GM12878 (cell line): ENCODE measurements at regions not wholly inside any gene's neighbourhood (a gene's known extent, or its start where the extent isn't known, plus 50 kb on each side); places are given as distances from the start of the nearest gene placed in this dataset.

Source experiments
- ATAC-seq: fragments of 200-7000 bp; cut with Tn5 transposase; 3 replicates; pipeline ENCODE4 v1.9.1; 2020; ENCODE audit warnings: mild to moderate bottlenecking, moderate library complexity
- BruUV-seq: library from RNA; stranded (reverse); fragments of 400-500 nt; replicated peaks from 2 replicates; lab custom pipeline; 2021; lab: Mats Ljungman, UMichigan
- CTCF ChIA-PET: fragments of 300-600 bp; sonication (Branson Sonifier 250); formaldehyde crosslinking; extraction: SDS; loops from one replicate; lab custom pipeline; 2021; ENCODE audit warnings: inconsistent platforms; lab: Yijun Ruan, JAX
- POLR2A ChIA-PET: fragments of 350-600 bp; formaldehyde crosslinking; extraction: SDS; loops from one replicate; lab custom pipeline; 2021; ENCODE audit warnings: inconsistent platforms; lab: Charles Lee
- RAD21 ChIA-PET: fragments of 300-600 bp; sonication (Branson Sonifier 250); formaldehyde crosslinking; loops from one replicate; lab custom pipeline; 2023; ENCODE audit warnings: antibody characterized with exemption; ENCODE audit not compliant: unreplicated experiment; lab: Charles Lee
- SMC1A ChIA-PET: fragments of 300-600 bp; sonication (Branson Sonifier 250); formaldehyde crosslinking; loops from one replicate; lab custom pipeline; 2023; ENCODE audit not compliant: unreplicated experiment, uncharacterized antibody; lab: Charles Lee
- DNase-seq: peaks from one replicate; pipeline ENCODE4 v3.0.0-alpha.2; 2011; ENCODE audit warnings: low read depth, low spot score
- FAIRE-seq: peaks from 3 replicates; lab custom pipeline; 2011; peaks lifted over from hg19 to GRCh38; lab: Jason Lieb, UNC
- H2AFZ ChIP-seq: 2 replicates; pipeline ENCODE4 v1.6.0; 2011; ENCODE audit warnings: low read depth, low read length, control low read depth; ENCODE audit not compliant: control insufficient read depth
- H3K27ac ChIP-seq: 2 replicates; pipeline ENCODE4 v1.5.1; 2011; ENCODE audit warnings: control low read depth; ENCODE audit not compliant: control insufficient read depth, insufficient read depth
- H3K27me3 ChIP-seq, 2 experiments: replicated peaks in 1 of 2; 2 replicates each; pipeline versions ENCODE4 v1.6.0 to v1.6.1; 2011; ENCODE audit warnings: low read length in 1 of 2; ENCODE audit not compliant: control insufficient read depth in 2 of 2, insufficient read depth in 2 of 2
- H3K36me3 ChIP-seq, 2 experiments: 2 replicates each; pipeline ENCODE4 v1.5.1; 2011; ENCODE audit warnings: low read length in 1 of 2; ENCODE audit not compliant: control insufficient read depth in 2 of 2, insufficient read depth in 2 of 2
- H3K4me1 ChIP-seq: 2 replicates; pipeline ENCODE4 v1.6.1; 2011; ENCODE audit warnings: mild to moderate bottlenecking, low read length, moderate library complexity, mixed read lengths; ENCODE audit not compliant: control insufficient read depth, insufficient read depth
- H3K4me2 ChIP-seq: 2 replicates; pipeline ENCODE4 v1.6.0; 2011; ENCODE audit warnings: control low read depth; ENCODE audit not compliant: control insufficient read depth, insufficient read depth
- H3K4me3 ChIP-seq: fragments of 200-600 bp; sonication (generic); 2 replicates; pipeline ENCODE4 v1.5.1; 2016
- H3K79me2 ChIP-seq: 2 replicates; pipeline ENCODE4 v1.6.0; 2011; ENCODE audit warnings: low read length; ENCODE audit not compliant: control insufficient read depth, insufficient read depth
- H3K9ac ChIP-seq: 2 replicates; pipeline ENCODE4 v1.8.0; 2011; ENCODE audit warnings: low read length, control low read depth, mixed read lengths; ENCODE audit not compliant: control insufficient read depth, insufficient read depth
- H3K9me3 ChIP-seq: replicated peaks from 3 replicates; pipeline ENCODE4 v1.5.1; 2011; ENCODE audit warnings: mild to moderate bottlenecking, low read length; ENCODE audit not compliant: control insufficient read depth, insufficient read depth
- H4K20me1 ChIP-seq: 2 replicates; pipeline ENCODE4 v1.6.0; 2011; ENCODE audit not compliant: control insufficient read depth, insufficient read depth
- ASH2L ChIP-seq: fragments of 300-600, 200-600 bp; sonication (generic); IDR thresholded peaks from 2 replicates; pipeline ENCODE4 v1.6.1; 2017; ENCODE audit warnings: low read depth, mild to moderate bottlenecking, borderline replicate concordance
- CHD1 ChIP-seq: IDR thresholded peaks from 2 replicates; pipeline ENCODE4 v1.6.1; 2012; ENCODE audit warnings: low read depth, low read length, improper control_type of control experiment
- EED ChIP-seq: sonication (generic); IDR thresholded peaks from 2 replicates; pipeline ENCODE4 v1.6.1; 2016; ENCODE audit warnings: antibody characterized with exemption, low read depth
- ETV6 ChIP-seq, 2 experiments: fragments of 450-650 bp in 1 of 2; IDR thresholded peaks in 1 of 2; conservative IDR thresholded peaks in 1 of 2; 2 replicates each; pipeline ENCODE4 v1.6.1; 2014; ENCODE audit warnings: antibody characterized with exemption in 1 of 2, borderline replicate concordance in 1 of 2, low read depth in 1 of 2, mild to moderate bottlenecking in 1 of 2, moderate library complexity in 1 of 2
- HDGF ChIP-seq: fragments of 450-650 bp; IDR thresholded peaks from 2 replicates; pipeline ENCODE4 v1.6.1; 2016; ENCODE audit warnings: antibody characterized with exemption
- IRF4 ChIP-seq: IDR thresholded peaks from 2 replicates; pipeline ENCODE4 v1.6.1; 2011; ENCODE audit warnings: low read depth, low read length
- SREBF1 ChIP-seq: IDR thresholded peaks from 2 replicates; pipeline ENCODE4 v1.6.1; 2012; ENCODE audit warnings: mild to moderate bottlenecking, low read length
- SUZ12 ChIP-seq: fragments of 200-600 bp; sonication (generic); IDR thresholded peaks from one replicate; pipeline ENCODE4 v1.6.1; 2018; ENCODE audit warnings: antibody characterized with exemption, mild to moderate bottlenecking; ENCODE audit not compliant: unreplicated experiment
- YBX1 ChIP-seq: fragments of 450-650 bp; IDR thresholded peaks from 2 replicates; pipeline ENCODE4 v1.6.1; 2016; ENCODE audit warnings: antibody characterized with exemption
- WGBS: methylation state at CpG from one replicate; pipeline ENCODE4 v1.1.6; 2016; ENCODE audit warnings: low lambda C conversion rate; ENCODE audit not compliant: insufficient replicate concordance, insufficient coverage; ENCODE audit errors: missing lambda C conversion rate; 5-methylcytosine and 5-hydroxymethylcytosine counted together
- in situ Hi-C: fragments of 300-500 bp; cut with MboI; formaldehyde crosslinking; loops from 9 replicates; pipeline ENCODE4 v1.14.3; 2018; ENCODE audit warnings: mixed read lengths
- intact Hi-C: fragments of 100-400 bp; cut with micrococcal nuclease; formaldehyde crosslinking; loops from one replicate; pipeline ENCODE4 v1.14.2; 2022; ENCODE audit not compliant: unreplicated experiment
- TF ChIP-seq, protein P1 (sequence below): IDR thresholded peaks from 2 replicates; pipeline ENCODE4 v1.6.1; 2011; ENCODE audit warnings: low read depth, low read length, improper control_type of control experiment, borderline replicate concordance
- TF ChIP-seq, protein P2 (sequence below): IDR thresholded peaks from 2 replicates; pipeline ENCODE4 v1.6.1; 2012; ENCODE audit warnings: low read depth, low read length, improper control_type of control experiment

GRCh38 chr16:54630284-54630967 lies 300.2 kb upstream of the IRX5 start:
- in situ Hi-C loops = no loop called here
- SMC1A ChIA-PET = no interaction called here
- POLR2A ChIA-PET = interaction anchor here (0.6 kb wide), 1 partner anchor 55 kb away, joined by 4 read pairs; no protein-coding TSS in a partner anchor
- Histone ChIP-seq H2AFZ (no peak overlapping the region), H4K20me1 (no peaks in the 10 kb centered on the region), H3K9me3 (no peaks in the 10 kb centered on the region), H3K27ac (no peak overlapping the region), H3K27me3 (no peaks in the 10 kb centered on the region), H3K9ac (no peak overlapping the region), H3K4me1 (no peaks in the 10 kb centered on the region), H3K4me3 (no peak overlapping the region), H3K36me3 (no peaks in the 10 kb centered on the region), H3K4me2 (no peak overlapping the region), H3K79me2 (no peaks in the 10 kb centered on the region)
- DNase-seq (no peak), FAIRE-seq (no peak), ATAC-seq (no peak)
- 24% methylated on average over 4 of the region's 4 CpGs for WGBS
- BruUV-seq = no TSS peak
- TF ChIP-seq, protein P1, sequence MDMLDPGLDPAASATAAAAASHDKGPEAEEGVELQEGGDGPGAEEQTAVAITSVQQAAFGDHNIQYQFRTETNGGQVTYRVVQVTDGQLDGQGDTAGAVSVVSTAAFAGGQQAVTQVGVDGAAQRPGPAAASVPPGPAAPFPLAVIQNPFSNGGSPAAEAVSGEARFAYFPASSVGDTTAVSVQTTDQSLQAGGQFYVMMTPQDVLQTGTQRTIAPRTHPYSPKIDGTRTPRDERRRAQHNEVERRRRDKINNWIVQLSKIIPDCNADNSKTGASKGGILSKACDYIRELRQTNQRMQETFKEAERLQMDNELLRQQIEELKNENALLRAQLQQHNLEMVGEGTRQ = no peak
- TF ChIP-seq IRF4 (no peak), SUZ12 (no peak), CHD1 (no peak), EED (no peak), ASH2L (no peak), YBX1 (no peak), ETV6 (conservative IDR thresholded peaks at IDR 0.05 in 1 of 2, IDR thresholded peaks at IDR 0.05 in 1 of 2; ENCODE audit: borderline replicate concordance in 1 of 2, low read depth in 1 of 2) (no peak), SREBF1 (no peak), HDGF (no peak)
- TF ChIP-seq, protein P2, sequence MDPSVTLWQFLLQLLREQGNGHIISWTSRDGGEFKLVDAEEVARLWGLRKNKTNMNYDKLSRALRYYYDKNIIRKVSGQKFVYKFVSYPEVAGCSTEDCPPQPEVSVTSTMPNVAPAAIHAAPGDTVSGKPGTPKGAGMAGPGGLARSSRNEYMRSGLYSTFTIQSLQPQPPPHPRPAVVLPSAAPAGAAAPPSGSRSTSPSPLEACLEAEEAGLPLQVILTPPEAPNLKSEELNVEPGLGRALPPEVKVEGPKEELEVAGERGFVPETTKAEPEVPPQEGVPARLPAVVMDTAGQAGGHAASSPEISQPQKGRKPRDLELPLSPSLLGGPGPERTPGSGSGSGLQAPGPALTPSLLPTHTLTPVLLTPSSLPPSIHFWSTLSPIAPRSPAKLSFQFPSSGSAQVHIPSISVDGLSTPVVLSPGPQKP = no peak
- intact Hi-C loops = no loop called here
- RAD21 ChIA-PET = no interaction called here
- CTCF ChIA-PET = no interaction called here
